GM12891 (cell line): ENCODE measurements at regions not wholly inside any gene's neighbourhood (a gene's known extent, or its start where the extent isn't known, plus 50 kb on each side); places are given as distances from the start of the nearest gene placed in this dataset.

Experiments
- POLR2A ChIP-seq: IDR thresholded peaks from 2 replicates; pipeline ENCODE4 v1.6.1; 2011; ENCODE audit warnings: low read depth, low read length, control low read depth
- TAF1 ChIP-seq: IDR thresholded peaks from 2 replicates; pipeline ENCODE4 v1.6.1; 2011; ENCODE audit warnings: low read depth, low read length, control low read depth

DNA sequence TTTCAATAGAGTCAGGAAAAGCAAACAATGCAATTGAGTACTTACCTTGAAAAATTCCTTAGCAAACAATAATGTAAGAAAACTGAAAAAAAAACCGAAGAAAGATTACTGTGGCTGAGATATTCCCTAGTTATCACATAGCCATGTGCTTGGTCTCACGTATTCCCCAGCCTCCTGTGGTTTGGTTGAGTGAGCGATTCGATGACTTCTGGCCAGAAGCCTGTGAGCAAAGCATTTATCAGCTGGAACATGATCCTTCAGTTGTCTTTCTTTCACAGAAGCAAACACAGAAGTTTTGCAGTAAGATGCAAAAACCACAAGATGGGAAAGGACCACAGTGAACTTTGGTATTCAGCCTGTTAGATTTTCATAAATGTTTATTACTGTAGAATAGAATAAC is 1754.3 kb upstream of the AGA start:
- TF ChIP-seq TAF1 (no peak), POLR2A (no peak)
